Psoas muscle (tissue), 7 donors: ENCODE measurements at regions not wholly inside any gene's neighbourhood (a gene's known extent, or its start where the extent isn't known, plus 50 kb on each side); places are given as distances from the start of the nearest gene placed in this dataset.
A peak's percentile ranks its signal among the peaks of the same experiment; 100 is the strongest.

ENCODE experiments used
- ATAC-seq, 4 donors: fragments of 200-7000 bp; cut with Tn5 transposase; one replicate each; pipeline ENCODE4 v1.9.1; 2020; ENCODE audit warnings: moderate library complexity in 3 of 4, mild to moderate bottlenecking in 2 of 4
- DNase-seq, 2 donors: peaks; one replicate each; pipeline ENCODE4 v3.0.0-alpha.2; 2020
- H3K27ac ChIP-seq: fragments of 200-600 bp; one replicate; pipeline ENCODE4 v1.8.0; 2022
- H3K27me3 ChIP-seq, 3 donors: fragments of 200-600 bp in 1 of 3; one replicate each; pipeline versions ENCODE4 v1.6.1 to v1.8.0; 2013 to 2022; ENCODE audit warnings: low read length in 2 of 3, mild to moderate bottlenecking in 2 of 3, moderate library complexity in 1 of 3; ENCODE audit not compliant: insufficient read depth in 3 of 3
- H3K36me3 ChIP-seq, 2 donors: fragments of 200-600 bp in 1 of 2; one replicate each; pipeline versions ENCODE4 v1.6.1 to v1.8.0; 2013 to 2022; ENCODE audit warnings: low read depth in 1 of 2, mild to moderate bottlenecking in 1 of 2, moderate library complexity in 1 of 2; ENCODE audit not compliant: insufficient read depth in 1 of 2
- H3K4me1 ChIP-seq: fragments of 200-600 bp; one replicate; pipeline ENCODE4 v1.8.0; 2022
- H3K4me3 ChIP-seq: fragments of 200-600 bp; one replicate; pipeline ENCODE4 v1.8.0; 2022; ENCODE audit warnings: mild to moderate bottlenecking
- H3K9me3 ChIP-seq: fragments of 200-600 bp; one replicate; pipeline ENCODE4 v1.8.0; 2022
- WGBS, 3 donors: extraction: QIAGEN DNeasy Blood & Tissue Kit; methylation state at CpG; one replicate each; pipeline versions ENCODE4 v1.1.6 to v1.1.7; 2013; 5-methylcytosine and 5-hydroxymethylcytosine counted together
- intact Hi-C, 2 donors: fragments of 100-400 bp; cut with DNase I; formaldehyde crosslinking; loops; one replicate each; pipeline versions ENCODE4 v1.11.0 to v1.14.2; 2022
- TF ChIP-seq, protein P1 (sequence below): fragments of 200-600 bp; IDR thresholded peaks from one replicate; pipeline ENCODE4 v1.8.0; 2022; ENCODE audit warnings: antibody characterized with exemption
- donor health status: healthy with polysubstance abuse.
- donor health status: DM: no; HTN: no; CAD: no; lungs with moderate emphysema.
- donor health status: Bipolar disorder and iron deficiency.
- donor health status: healthy.
- donor health status: DM: yes; HTN: yes; CAD: no.
- donor health status: DM: no; HTN: no; CAD: no.
- donor health status: DM: yes; HTN: yes; CAD: no.

DNA sequence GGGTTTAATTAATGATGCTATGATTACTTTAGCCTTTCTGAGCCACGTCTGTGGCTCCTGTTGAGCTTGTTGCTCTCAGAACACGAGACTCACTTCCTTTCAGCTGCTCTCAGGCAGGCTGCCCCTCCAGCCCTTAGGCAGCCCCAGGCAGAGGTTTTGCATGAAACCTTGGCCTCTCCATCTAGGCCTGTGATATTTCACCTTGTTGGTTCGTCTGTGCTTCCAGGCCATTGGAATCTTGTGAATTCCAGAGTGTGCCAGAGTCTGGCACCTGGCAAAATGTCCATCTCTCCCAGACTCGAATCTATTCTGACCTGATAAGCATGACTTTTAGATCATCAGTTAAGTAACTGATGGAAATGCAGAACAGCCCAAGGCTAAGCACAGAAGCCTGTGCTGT is 254.1 kb downstream of the LOXHD1 start:
- Histone ChIP-seq H3K36me3 (no peaks in the 10 kb centered on the region), H3K4me3 (no peak overlapping the region), H3K27ac (peak overlapping the region; percentile 36), H3K27me3 (no peaks in the 10 kb centered on the region), H3K4me1 (peaks cover 23% of the 10 kb centered on the region), H3K9me3 (no peaks in the 10 kb centered on the region)
- ATAC-seq (no peak), DNase-seq (no peak)
- TF ChIP-seq, protein P1, sequence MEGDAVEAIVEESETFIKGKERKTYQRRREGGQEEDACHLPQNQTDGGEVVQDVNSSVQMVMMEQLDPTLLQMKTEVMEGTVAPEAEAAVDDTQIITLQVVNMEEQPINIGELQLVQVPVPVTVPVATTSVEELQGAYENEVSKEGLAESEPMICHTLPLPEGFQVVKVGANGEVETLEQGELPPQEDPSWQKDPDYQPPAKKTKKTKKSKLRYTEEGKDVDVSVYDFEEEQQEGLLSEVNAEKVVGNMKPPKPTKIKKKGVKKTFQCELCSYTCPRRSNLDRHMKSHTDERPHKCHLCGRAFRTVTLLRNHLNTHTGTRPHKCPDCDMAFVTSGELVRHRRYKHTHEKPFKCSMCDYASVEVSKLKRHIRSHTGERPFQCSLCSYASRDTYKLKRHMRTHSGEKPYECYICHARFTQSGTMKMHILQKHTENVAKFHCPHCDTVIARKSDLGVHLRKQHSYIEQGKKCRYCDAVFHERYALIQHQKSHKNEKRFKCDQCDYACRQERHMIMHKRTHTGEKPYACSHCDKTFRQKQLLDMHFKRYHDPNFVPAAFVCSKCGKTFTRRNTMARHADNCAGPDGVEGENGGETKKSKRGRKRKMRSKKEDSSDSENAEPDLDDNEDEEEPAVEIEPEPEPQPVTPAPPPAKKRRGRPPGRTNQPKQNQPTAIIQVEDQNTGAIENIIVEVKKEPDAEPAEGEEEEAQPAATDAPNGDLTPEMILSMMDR, result no peak
- 24 to 42% (median 31%) methylated on average over 4 of the region's 4 CpGs for WGBS, 3 donors
- intact Hi-C loops, result no loop called here

- DNase-seq, result no peak
- 69 to 89% (median 75%) methylated on average over 9 of the region's 9 CpGs for WGBS, 3 donors
- ATAC-seq, result no peak
- Histone ChIP-seq H3K4me1 (peaks cover 44% of the 10 kb centered on the region), H3K4me3 (no peak overlapping the region), H3K27me3 (no peaks in the 10 kb centered on the region), H3K36me3 (no peaks in the 10 kb centered on the region), H3K27ac (peak overlapping the region; percentile 67), H3K9me3 (no peaks in the 10 kb centered on the region)
- TF ChIP-seq, protein P1, result no peak
- intact Hi-C loops, result no loop called here
Observed at GRCh38 chr18:46405832-46406538, 251.0 kb downstream of the LOXHD1 start.

GRCh38 chr18:46406539-46406932 is 250.5 kb downstream of the LOXHD1 start:
- ATAC-seq (peak in 1 of 4 donors; percentile 8), DNase-seq (no peak)
- H3K4me1 ChIP-seq, result peaks cover 48% of the 10 kb centered on the region
- no peaks in the 10 kb centered on the region for H3K9me3 ChIP-seq
- TF ChIP-seq, protein P1, result no peak
- WGBS, 3 donors, result 45 to 57% (median 50%) methylated on average over 4 of the region's 4 CpGs
- H3K27ac ChIP-seq, result peak overlapping the region; percentile 67
- H3K27me3 ChIP-seq, result no peaks in the 10 kb centered on the region
- intact Hi-C loops, result no loop called here
- no peaks in the 10 kb centered on the region for H3K36me3 ChIP-seq
- no peak overlapping the region for H3K4me3 ChIP-seq

DNA sequence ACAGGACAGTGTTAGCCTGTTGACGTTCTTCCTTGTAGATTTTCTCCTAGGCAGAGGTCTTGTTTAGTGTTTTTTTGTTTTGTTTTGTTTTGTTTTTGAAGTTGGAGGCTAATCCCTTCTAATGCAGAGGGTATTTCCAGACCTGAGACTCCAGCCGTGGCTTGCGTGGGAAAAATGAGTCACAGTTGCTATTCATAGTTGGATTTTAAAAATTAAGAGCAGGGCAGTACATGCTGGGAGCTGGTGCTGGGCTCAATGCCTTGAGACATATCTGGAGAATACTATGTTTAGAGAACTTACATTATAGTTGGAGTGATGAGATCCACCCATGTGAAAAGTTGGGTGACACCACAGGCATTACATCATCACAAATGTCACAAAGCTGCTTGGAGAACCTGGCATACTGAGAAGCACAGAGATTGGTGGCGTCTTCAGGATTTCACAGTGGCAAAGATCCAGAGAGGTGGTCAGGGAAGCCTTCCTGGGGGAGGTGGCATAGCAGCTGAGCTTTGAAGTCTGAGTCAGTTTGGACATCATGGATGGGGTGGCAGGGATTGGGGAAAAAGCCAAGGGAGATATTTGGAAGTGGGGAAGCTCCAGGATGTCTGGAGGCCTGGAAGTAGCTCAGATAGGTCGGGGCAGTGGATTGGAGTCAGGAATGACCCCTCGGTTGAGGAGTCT is 249.4 kb downstream of the LOXHD1 start:
- H3K36me3 ChIP-seq, result no peaks in the 10 kb centered on the region
- TF ChIP-seq, protein P1, result no peak
- peak overlapping the region; percentile 67 for H3K27ac ChIP-seq
- peaks cover 55% of the 10 kb centered on the region for H3K4me1 ChIP-seq
- intact Hi-C loops, result no loop called here
- no peaks in the 10 kb centered on the region for H3K9me3 ChIP-seq
- ATAC-seq (peak; percentile 12 to 56 (median 52)), DNase-seq (peak in 1 of 2 donors; percentile 66)
- WGBS, 3 donors, result 31 to 41% (median 41%) methylated on average over 6 of the region's 6 CpGs
- no peak overlapping the region for H3K4me3 ChIP-seq
- H3K27me3 ChIP-seq, result no peaks in the 10 kb centered on the region
